IgD-negative memory B cell (primary cell): ENCODE measurements at regions not wholly inside any gene's neighbourhood (a gene's known extent, or its start where the extent isn't known, plus 50 kb on each side); places are given as distances from the start of the nearest gene placed in this dataset.

Experiments used
- H3K27ac Mint-ChIP-seq, 3 donors: one replicate each; pipeline ENCODE4 v1.8.0; 2020 to 2022; ENCODE audit warnings: mild to moderate bottlenecking in 3 of 3, mixed read lengths in 3 of 3, moderate library complexity in 1 of 3
- H3K27me3 Mint-ChIP-seq: one replicate; pipeline ENCODE4 v1.8.0; 2021; ENCODE audit warnings: mixed read lengths
- H3K36me3 Mint-ChIP-seq: one replicate; pipeline ENCODE4 v1.8.0; 2020; ENCODE audit warnings: mild to moderate bottlenecking, mixed read lengths
- H3K4me1 Mint-ChIP-seq, 3 donors: one replicate each; pipeline ENCODE4 v1.8.0; 2020 to 2022; ENCODE audit warnings: mixed read lengths in 3 of 3, mild to moderate bottlenecking in 1 of 3
- H3K4me3 Mint-ChIP-seq, 4 donors: one replicate each; pipeline ENCODE4 v1.8.0; 2020 to 2022; ENCODE audit warnings: mild to moderate bottlenecking in 4 of 4, mixed read lengths in 4 of 4, moderate library complexity in 3 of 4
- H3K9me3 Mint-ChIP-seq, 3 donors: one replicate each; pipeline ENCODE4 v1.8.0; 2020 to 2021; ENCODE audit warnings: mixed read lengths in 3 of 3, mild to moderate bottlenecking in 1 of 3

GRCh38 chr10:90571481-90572258 is 286.2 kb downstream of the HTR7 start:
- Mint-ChIP-seq H3K4me3 (no peak overlapping the region), H3K27ac (no peak overlapping the region), H3K4me1 (no peaks in the 10 kb centered on the region), H3K27me3 (peaks cover 2% of the 10 kb centered on the region), H3K36me3 (no peaks in the 10 kb centered on the region), H3K9me3 (no peaks in the 10 kb centered on the region)

- no peaks in the 10 kb centered on the region for H3K4me1 Mint-ChIP-seq
- H3K27ac Mint-ChIP-seq, result no peak overlapping the region
- no peak overlapping the region for H3K4me3 Mint-ChIP-seq
- no peaks in the 10 kb centered on the region for H3K36me3 Mint-ChIP-seq
- H3K27me3 Mint-ChIP-seq, result peaks cover 10% of the 10 kb centered on the region
- H3K9me3 Mint-ChIP-seq, result peaks cover 0 to 2% (median 0%) of the 10 kb centered on the region in 3 donors
Observed at GRCh38 chr10:90575125-90575524, 282.7 kb downstream of the HTR7 start.

GRCh38 chr10:90577569-90577968 is 280.3 kb downstream of the HTR7 start:
- Mint-ChIP-seq H3K27me3 (peaks cover 12% of the 10 kb centered on the region), H3K4me3 (no peak overlapping the region), H3K27ac (no peak overlapping the region), H3K9me3 (peaks cover 0 to 2% (median 0%) of the 10 kb centered on the region in 3 donors), H3K4me1 (no peaks in the 10 kb centered on the region), H3K36me3 (no peaks in the 10 kb centered on the region)

- no peaks in the 10 kb centered on the region for H3K4me1 Mint-ChIP-seq
- no peaks in the 10 kb centered on the region for H3K36me3 Mint-ChIP-seq
- no peak overlapping the region for H3K27ac Mint-ChIP-seq
- H3K9me3 Mint-ChIP-seq, result peaks cover 0 to 2% (median 0%) of the 10 kb centered on the region in 3 donors
- H3K4me3 Mint-ChIP-seq, result no peak overlapping the region
- H3K27me3 Mint-ChIP-seq, result peaks cover 12% of the 10 kb centered on the region
Observed at GRCh38 chr10:90579602-90580242, 278.1 kb downstream of the HTR7 start.

GRCh38 chr10:90583416-90583815 is 274.4 kb downstream of the HTR7 start:
- Mint-ChIP-seq H3K27ac (no peak overlapping the region), H3K27me3 (peaks cover 8% of the 10 kb centered on the region), H3K4me3 (no peak overlapping the region), H3K9me3 (peaks cover 0 to 7% (median 2%) of the 10 kb centered on the region in 3 donors), H3K4me1 (peaks cover 0 to 1% (median 0%) of the 10 kb centered on the region in 3 donors), H3K36me3 (no peaks in the 10 kb centered on the region)

- Mint-ChIP-seq H3K27ac (no peak overlapping the region), H3K27me3 (peaks cover 2% of the 10 kb centered on the region), H3K4me1 (peaks cover 0 to 1% (median 0%) of the 10 kb centered on the region in 3 donors), H3K36me3 (no peaks in the 10 kb centered on the region), H3K4me3 (no peak overlapping the region), H3K9me3 (peaks cover 0 to 7% (median 0%) of the 10 kb centered on the region in 3 donors)
Observed at GRCh38 chr10:90587081-90587491, 270.8 kb downstream of the HTR7 start.

- H3K4me1 Mint-ChIP-seq, result peaks cover 0 to 3% (median 0%) of the 10 kb centered on the region in 3 donors
- peaks cover 2% of the 10 kb centered on the region for H3K27me3 Mint-ChIP-seq
- peak overlapping the region in 1 of 3 donors; percentile 7 for H3K27ac Mint-ChIP-seq
- peaks cover 0 to 7% (median 0%) of the 10 kb centered on the region in 3 donors for H3K9me3 Mint-ChIP-seq
- no peak overlapping the region for H3K4me3 Mint-ChIP-seq
- no peaks in the 10 kb centered on the region for H3K36me3 Mint-ChIP-seq
Observed at GRCh38 chr10:90587561-90587960, 270.3 kb downstream of the HTR7 start.

- Mint-ChIP-seq H3K4me1 (peaks cover 0 to 4% (median 0%) of the 10 kb centered on the region in 3 donors), H3K27ac (no peak overlapping the region), H3K4me3 (no peak overlapping the region), H3K9me3 (peaks cover 0 to 7% (median 0%) of the 10 kb centered on the region in 3 donors), H3K27me3 (peaks cover 2% of the 10 kb centered on the region), H3K36me3 (no peaks in the 10 kb centered on the region)
Observed at GRCh38 chr10:90588222-90588621, 269.6 kb downstream of the HTR7 start.

GRCh38 chr10:90589825-90590224 is 268.0 kb downstream of the HTR7 start:
- Mint-ChIP-seq H3K27ac (no peak overlapping the region), H3K27me3 (peaks cover 2% of the 10 kb centered on the region), H3K4me3 (no peak overlapping the region), H3K4me1 (peaks cover 0 to 4% (median 0%) of the 10 kb centered on the region in 3 donors), H3K9me3 (peaks cover 0 to 7% (median 0%) of the 10 kb centered on the region in 3 donors), H3K36me3 (no peaks in the 10 kb centered on the region)

- peaks cover 0 to 3% (median 0%) of the 10 kb centered on the region in 3 donors for H3K4me1 Mint-ChIP-seq
- peaks cover 2% of the 10 kb centered on the region for H3K27me3 Mint-ChIP-seq
- H3K36me3 Mint-ChIP-seq, result no peaks in the 10 kb centered on the region
- H3K27ac Mint-ChIP-seq, result no peak overlapping the region
- H3K4me3 Mint-ChIP-seq, result no peak overlapping the region
- H3K9me3 Mint-ChIP-seq, result peaks cover 0 to 7% (median 0%) of the 10 kb centered on the region in 3 donors
Observed at GRCh38 chr10:90591629-90592028, 266.2 kb downstream of the HTR7 start.

- Mint-ChIP-seq H3K4me1 (peaks cover 0 to 3% (median 0%) of the 10 kb centered on the region in 3 donors), H3K27me3 (peaks cover 2% of the 10 kb centered on the region), H3K36me3 (no peaks in the 10 kb centered on the region), H3K9me3 (peaks cover 0 to 6% (median 0%) of the 10 kb centered on the region in 3 donors), H3K4me3 (no peak overlapping the region), H3K27ac (no peak overlapping the region)
Observed at GRCh38 chr10:90592638-90593302, 265.1 kb downstream of the HTR7 start.

- H3K9me3 Mint-ChIP-seq, result peaks cover 0 to 7% (median 3%) of the 10 kb centered on the region in 3 donors
- no peak overlapping the region for H3K4me3 Mint-ChIP-seq
- H3K4me1 Mint-ChIP-seq, result no peaks in the 10 kb centered on the region
- no peak overlapping the region for H3K27ac Mint-ChIP-seq
- H3K27me3 Mint-ChIP-seq, result no peaks in the 10 kb centered on the region
- no peaks in the 10 kb centered on the region for H3K36me3 Mint-ChIP-seq
Observed at GRCh38 chr10:90598513-90598912, 259.3 kb downstream of the HTR7 start.

GRCh38 chr10:90602862-90603610 is 254.8 kb downstream of the HTR7 start:
- Mint-ChIP-seq H3K27me3 (no peaks in the 10 kb centered on the region), H3K4me1 (no peaks in the 10 kb centered on the region), H3K27ac (no peak overlapping the region), H3K36me3 (no peaks in the 10 kb centered on the region), H3K4me3 (no peak overlapping the region), H3K9me3 (peaks cover 3 to 15% (median 6%) of the 10 kb centered on the region in 3 donors)

GRCh38 chr10:90604636-90605035 is 253.2 kb downstream of the HTR7 start:
- H3K36me3 Mint-ChIP-seq, result no peaks in the 10 kb centered on the region
- peaks cover 3 to 15% (median 8%) of the 10 kb centered on the region in 3 donors for H3K9me3 Mint-ChIP-seq
- no peak overlapping the region for H3K4me3 Mint-ChIP-seq
- no peaks in the 10 kb centered on the region for H3K27me3 Mint-ChIP-seq
- no peak overlapping the region for H3K27ac Mint-ChIP-seq
- no peaks in the 10 kb centered on the region for H3K4me1 Mint-ChIP-seq
